Spleen (tissue), 7 donors: ENCODE measurements at regions not wholly inside any gene's neighbourhood (a gene's known extent, or its start where the extent isn't known, plus 50 kb on each side); places are given as distances from the start of the nearest gene placed in this dataset.
"Not testable (repeated sequence)": the region's sequence is repeated elsewhere in the genome, so short reads cannot be mapped to it uniquely, and the experiment has no call there.

Experiments used
- CTCF ChIP-seq, 11 experiments: fragments of 200-600 bp in 7 of 11; fragments of 450-650 bp in 4 of 11; sonication (generic) in 4 of 11; IDR thresholded peaks in 8 of 11; conservative IDR thresholded peaks in 3 of 11; 1 replicate in 7 of 11; 2 replicates in 4 of 11; pipeline versions ENCODE4 v1.4.0 to v1.8.0; 2016 to 2021; ENCODE audit warnings: antibody characterized with exemption in 11 of 11, inconsistent platforms in 4 of 11, mild to moderate bottlenecking in 1 of 11
- POLR2A ChIP-seq, 3 donors: fragments of 450-650 bp; IDR thresholded peaks; one replicate each; pipeline ENCODE4 v1.5.1; 2017; ENCODE audit warnings: antibody characterized with exemption in 3 of 3, mild to moderate bottlenecking in 1 of 3
- donor health status: DM: no; HTN: no; CAD: no; lungs with moderate emphysema.
- donor health status: DM: no; HTN: no; CAD: no.
- donor health status: DM: no; HTN: no; CAD: no.

- not testable (repeated sequence) for TF ChIP-seq POLR2A (IDR thresholded peaks at IDR 0.05); CTCF (IDR thresholded peaks at IDR 0.05 in 8 of 11, conservative IDR thresholded peaks at IDR 0.05 in 3 of 11)
These were observed 62.1 kb downstream of the SYT15B start for GRCh38 chr10:47701285-47701684.
